ELF-1 (cell line): ENCODE measurements at regions not wholly inside any gene's neighbourhood (a gene's known extent, or its start where the extent isn't known, plus 50 kb on each side); places are given as distances from the start of the nearest gene placed in this dataset.
A peak's percentile ranks its signal among the peaks of the same experiment; 100 is the strongest.

Source experiments
- DNase-seq: peaks from one replicate; pipeline ENCODE4 v3.0.0-alpha.2; 2016; ENCODE audit warnings: low read depth, low spot score

DNA sequence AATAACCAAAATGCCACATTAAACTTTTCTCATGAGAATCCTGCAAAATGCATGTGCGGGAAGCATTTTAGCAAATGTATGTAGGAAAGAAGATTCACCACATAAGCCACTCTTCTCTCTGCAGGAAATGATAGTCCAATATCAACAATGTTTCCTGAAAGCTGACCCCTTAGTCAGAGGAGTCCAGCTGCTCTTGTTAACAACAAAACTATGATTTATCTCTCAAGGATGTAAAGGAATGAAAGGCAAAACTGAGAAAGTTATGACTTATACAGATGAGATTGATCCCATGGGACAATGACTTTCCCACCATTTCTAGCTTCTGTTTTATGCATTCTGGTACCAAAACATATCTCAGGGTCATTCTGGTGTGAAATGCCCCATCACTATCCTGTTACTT, 125.0 kb upstream of the EDNRA start:
- no peak for DNase-seq

DNA sequence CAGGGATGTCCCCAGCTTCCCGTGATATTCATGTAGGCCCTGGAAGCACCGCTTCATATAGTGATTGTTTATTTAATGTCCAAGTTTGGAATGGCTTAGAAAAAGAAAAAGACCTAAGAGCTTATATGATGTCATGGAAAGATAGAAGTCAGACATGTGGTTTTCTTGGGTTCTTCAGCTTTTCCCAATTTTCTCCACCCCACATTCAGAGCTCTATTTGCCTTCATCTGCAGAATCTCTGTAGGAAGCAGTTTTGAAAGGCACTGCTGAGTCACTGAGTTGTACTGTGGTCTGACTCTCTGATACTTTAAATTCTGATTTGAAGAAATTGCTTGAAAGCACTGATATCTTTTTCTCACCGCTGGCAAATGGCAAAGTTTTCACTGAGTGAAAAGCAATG, 120.6 kb upstream of the EDNRA start:
- DNase-seq = no peak

DNA sequence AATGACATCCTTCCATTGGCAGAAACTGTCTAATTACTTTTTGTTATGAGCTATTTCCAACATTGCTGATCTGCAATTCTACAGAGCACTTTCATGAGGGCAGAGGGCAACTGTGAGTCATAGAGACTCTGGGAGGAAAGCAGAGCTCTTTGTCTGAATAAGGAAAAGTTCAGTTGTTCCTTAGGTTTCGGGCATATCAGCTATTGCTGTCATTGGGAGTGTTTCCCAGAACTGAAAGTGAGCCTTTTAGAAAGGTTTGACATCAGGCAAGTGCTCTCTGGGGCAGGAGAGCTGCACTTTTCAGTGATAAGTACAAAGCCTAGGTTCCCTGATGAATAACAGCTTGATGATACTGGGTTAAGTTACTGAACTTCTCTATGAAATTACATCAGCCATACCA, 119.2 kb upstream of the EDNRA start:
- peak; percentile 1 for DNase-seq

DNA sequence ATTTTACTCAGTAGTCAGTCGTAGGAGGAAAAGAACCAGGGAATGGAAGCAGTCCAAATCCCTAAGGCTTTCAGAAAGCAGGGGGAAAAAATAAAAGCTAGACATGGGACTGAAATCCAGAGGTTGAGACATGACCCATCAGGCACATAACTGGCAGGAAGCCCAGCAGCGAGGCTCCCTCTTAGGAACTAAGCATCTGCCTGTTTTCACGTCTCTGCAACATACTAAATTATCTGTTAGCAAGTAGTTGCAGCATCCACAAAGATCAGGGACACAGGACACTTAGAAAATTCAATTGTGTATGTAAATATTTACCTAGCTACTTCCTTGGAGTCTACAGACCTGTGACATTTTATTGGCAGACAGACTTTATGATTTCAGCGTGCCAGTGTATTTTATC, 118.0 kb upstream of the EDNRA start:
- no peak for DNase-seq

DNA sequence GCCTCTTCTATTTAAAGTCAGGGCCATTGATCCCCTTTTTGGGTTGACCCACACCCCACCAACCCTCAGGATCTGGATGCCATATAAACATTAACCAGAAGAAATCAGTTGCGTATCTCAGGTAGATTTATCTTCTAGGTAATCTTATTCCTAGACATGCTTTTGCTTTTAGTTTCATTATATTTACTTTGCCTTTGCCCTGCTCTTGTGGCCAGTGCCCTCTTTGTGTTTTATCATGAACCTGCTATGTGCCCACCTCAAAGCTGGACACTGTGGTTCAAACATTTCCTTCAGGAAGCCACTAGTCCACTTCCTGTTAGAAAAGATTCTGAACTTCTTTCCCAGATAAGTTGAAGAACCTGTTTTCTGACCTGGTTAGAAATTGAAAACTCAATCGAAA, 117.4 kb upstream of the EDNRA start:
- no peak for DNase-seq

DNA sequence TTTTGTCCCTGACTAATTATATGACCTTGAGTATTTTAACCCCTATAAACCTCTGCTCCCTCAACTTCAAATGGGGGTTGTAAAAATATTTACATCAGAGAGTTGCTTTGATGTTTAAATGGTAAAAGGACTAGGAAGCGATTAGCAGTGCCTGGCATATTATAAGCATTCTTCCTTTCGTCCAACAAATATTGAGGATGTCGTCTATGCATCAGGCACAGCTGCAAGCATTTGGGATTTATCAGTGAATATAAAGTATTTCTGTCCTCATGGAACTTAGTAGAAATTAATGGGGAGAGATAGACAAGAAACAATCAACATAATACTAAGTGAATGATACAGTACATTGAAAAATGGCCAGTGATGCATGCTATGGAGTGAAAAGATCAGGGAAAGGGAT, 115.5 kb upstream of the EDNRA start:
- no peak for DNase-seq

DNA sequence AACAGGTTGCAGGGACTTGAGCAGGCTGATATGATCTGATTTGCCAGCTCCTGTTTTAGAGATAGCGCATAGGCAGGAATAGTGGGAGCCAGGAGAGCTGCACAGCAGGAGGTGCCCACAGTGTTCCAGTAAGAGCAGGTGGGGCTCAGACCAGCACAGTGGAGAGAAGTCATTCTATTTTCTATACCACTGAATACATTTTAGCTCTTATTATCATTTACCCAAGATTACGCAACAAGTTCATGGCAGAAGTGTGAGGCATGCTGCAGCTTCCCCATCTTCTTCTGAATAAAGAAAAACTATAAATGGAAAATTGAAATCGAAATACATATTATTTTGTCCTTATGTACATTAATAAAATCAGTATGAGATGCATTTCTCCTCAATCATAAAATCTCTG, 114.7 kb upstream of the EDNRA start:
- DNase-seq = no peak

DNA sequence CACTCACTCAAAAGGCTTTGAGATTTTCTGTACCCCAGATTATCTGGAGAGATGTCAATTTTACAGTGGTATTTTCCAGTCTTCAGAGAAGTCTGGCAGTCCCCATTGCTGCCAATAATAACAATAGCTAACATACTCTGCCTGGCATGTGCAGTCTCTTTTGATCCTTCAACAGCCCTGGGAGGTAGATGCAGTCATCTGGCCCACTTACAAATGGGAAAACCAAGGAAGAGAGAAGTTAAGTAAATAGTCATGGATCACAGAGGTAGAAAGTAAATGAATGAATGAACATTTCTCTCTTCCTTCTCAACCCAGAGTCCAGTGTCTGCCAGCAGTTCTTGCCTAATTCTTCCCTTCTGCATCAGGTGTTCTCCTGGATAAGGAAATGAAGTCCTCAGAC, 113.0 kb upstream of the EDNRA start:
- DNase-seq = no peak

DNA sequence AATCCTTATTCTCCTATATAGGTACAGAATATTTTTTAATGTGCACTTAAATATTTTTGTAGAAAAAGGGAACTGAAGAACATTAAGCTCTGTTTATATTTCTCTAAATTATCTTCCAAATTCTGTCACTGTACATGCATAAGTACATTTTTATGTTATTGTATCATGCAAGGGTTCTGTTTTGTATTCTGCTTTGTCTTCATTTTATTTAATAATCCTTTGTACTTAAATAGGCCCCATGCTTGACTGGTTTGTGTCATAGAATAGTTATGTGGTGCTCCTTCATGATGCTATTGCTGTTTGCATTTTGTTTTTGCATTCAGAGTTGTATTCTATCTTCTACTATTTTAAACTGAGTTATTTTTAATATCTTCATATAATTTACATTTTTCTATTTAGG, 111.9 kb upstream of the EDNRA start:
- DNase-seq = no peak

DNA sequence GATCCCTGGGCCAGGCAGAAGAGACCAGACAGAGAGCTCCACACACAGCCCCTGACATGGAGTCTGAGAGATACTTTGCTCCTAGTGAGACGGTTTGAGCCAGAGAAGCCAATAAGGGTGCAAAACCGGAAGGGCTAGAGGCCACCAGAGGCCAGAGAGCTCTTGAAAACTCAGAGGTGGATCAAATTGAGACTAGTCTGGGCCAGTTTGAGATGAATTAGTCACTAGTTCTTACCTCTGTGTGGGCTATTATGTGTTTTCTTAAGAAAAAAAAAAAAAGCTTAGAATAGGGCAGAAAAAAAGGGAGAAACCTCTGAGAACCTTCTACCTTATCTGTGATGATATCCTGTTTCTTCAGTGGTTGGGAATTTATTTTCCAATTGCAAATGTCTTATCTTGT, 110.4 kb upstream of the EDNRA start:
- no peak for DNase-seq

DNA sequence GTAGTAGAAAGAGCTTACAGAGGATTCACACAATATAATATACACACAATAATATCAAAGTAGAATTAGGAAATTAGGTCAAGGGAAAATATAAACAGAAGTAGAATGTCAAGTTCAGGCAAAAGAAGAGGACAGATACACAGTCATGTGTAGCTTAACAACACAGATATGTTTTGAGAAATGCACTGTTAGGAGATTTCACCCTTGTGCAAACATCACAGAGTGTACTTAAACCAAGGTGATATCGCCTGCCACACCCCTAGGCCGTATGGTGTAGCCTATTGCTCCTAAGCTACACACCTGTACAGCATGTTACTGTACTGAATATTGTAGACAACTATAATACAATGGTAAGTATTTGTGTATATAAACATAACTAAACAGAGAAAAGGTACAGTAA, 110.0 kb upstream of the EDNRA start:
- no peak for DNase-seq

DNA sequence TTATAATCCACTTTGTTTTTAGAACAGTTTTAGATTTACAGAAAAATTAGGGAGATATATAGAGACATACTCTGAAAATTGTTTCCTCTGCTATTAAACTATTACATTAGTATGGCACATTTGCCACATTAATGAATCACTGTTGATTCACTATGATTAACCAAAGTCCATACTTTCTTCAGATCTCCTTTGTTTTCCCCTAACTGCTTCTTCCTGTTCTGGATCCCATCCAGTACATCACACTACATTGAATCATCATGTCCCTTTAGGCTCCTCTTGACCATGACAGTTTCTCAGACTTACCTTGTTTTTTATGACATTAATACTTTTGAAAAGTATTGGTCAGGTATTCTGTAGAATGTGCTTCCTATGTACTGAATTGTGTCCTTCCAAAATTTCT, 109.2 kb upstream of the EDNRA start:
- DNase-seq = no peak

DNA sequence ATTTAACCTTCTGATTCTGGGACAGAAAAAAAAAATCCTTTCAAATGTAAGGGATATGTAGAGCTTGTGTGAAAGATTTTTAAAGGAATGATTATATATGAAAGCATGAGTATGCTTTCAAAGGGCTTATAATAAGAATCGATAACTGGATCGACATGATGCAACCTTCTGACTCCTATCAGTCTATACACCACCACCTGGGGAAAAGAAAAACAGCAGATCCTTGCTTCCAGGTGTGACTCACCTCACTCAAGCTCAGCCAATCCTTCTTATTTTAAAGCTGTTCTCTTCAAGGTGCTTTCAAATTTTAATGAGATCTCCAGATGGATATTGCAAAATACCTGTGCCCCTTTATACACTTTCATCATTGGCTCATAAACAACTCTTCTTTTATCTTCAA, 102.1 kb upstream of the EDNRA start:
- no peak for DNase-seq

DNA sequence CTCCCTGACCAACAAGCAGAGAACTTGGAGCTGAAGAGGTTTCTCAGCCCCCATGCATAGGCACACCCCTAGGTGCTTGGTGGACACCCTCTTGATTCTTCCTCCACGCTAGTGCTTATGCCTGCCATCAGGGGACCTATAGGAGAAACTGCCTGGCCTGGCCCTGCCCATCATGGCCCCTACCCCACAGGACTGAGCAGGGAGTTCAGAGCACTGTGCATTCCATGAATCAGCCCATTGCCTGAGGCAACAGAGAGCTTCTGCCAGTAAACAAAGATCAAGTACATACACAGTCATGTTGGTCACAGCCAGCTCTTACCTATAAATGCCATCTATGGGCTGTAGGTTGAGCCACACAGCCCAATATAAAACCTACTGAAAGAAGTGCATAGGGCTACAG, 99.1 kb upstream of the EDNRA start:
- peak; percentile 66 for DNase-seq

DNA sequence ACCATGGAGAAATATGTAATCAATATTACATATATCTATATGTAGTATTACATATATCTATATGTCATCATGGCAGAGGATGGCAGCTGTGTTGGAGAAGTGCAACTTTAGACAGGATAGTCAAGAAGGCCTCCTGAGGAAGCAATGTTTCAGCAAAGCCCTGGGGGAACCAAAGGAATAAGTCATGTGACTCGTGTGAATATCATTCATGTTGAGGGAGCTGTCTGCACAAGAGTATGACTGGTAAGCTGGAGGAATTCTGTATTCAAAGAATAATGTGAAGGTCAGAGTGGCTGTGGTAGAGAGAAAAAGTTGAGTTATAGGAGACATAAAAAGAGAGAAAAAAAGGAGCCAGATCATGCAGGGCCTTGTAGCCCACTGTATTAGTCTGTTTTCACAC, 92.9 kb upstream of the EDNRA start:
- DNase-seq = no peak

DNA sequence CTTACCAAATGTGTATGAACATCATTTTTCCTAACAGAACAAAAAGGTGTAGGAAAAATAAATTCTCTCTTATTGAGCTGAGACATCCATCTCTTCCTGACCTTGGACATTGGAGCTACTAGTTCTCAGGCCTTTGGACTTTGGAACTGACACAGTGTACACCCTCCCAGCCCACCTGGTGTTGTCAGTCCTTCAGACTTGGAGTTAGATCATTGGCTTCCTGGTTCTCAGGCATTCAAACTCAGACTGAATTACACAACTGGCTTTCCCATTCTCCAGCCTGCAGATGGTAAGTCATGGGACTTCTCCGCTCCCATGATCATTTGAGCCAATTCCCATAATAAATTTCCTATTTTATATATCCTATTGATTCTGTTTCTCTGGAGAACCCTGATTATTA, 84.8 kb upstream of the EDNRA start:
- no peak for DNase-seq

DNA sequence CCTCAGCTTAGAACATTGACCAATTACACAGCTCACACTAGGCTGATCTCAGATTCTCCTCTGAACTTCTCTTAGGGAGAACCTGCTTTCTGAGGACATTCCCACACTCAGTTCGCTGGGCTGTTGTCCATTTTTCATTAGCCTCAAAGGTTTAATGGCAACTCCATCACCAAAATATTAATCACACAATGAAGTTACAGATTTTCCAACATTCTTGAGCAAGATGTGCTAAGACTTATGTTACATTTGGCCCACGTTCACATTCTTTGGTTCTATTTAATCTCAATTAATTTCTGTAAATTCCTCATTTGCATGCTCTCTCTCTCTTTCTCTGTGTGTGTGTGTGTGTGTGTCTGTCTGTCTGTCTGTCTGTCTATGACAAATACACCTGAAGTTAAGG, 82.3 kb upstream of the EDNRA start:
- DNase-seq = no peak

DNA sequence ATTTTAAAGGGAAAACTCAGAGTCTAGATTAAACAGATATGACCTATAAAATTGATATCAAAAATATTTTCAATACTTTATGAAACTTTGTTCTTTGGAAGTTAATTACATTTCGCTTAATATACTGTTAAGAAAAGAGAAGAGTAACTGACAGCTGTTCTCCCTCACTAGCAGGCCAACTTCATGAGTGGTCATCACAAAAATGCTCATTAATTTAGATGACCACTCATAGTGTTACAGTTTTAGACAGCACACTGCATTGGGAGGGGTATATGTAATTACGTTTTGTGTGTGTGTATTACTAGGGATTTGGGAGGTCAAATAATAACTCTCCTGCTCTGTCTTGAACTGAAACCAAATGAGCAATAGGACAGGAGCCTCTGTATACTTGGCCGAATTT, 80.2 kb upstream of the EDNRA start:
- no peak for DNase-seq

DNA sequence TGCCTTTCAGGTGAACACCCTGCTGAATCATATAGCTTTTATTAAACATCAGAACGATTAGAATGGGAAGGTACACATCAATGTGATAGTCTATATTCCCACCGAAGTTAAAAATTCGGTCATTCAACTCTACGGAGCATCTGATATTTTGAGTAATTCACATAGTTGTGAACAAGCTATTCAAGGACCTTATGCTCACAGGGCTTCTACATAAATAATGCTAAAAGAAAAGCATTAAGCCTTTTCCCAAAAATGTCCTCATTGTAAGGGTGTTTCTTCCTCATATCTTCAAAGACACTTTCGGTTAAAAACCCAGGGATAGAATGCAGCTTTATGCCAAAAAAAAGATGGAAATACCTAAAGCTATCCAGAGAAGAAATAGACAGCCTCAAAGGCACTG, 79.7 kb upstream of the EDNRA start:
- DNase-seq = no peak

DNA sequence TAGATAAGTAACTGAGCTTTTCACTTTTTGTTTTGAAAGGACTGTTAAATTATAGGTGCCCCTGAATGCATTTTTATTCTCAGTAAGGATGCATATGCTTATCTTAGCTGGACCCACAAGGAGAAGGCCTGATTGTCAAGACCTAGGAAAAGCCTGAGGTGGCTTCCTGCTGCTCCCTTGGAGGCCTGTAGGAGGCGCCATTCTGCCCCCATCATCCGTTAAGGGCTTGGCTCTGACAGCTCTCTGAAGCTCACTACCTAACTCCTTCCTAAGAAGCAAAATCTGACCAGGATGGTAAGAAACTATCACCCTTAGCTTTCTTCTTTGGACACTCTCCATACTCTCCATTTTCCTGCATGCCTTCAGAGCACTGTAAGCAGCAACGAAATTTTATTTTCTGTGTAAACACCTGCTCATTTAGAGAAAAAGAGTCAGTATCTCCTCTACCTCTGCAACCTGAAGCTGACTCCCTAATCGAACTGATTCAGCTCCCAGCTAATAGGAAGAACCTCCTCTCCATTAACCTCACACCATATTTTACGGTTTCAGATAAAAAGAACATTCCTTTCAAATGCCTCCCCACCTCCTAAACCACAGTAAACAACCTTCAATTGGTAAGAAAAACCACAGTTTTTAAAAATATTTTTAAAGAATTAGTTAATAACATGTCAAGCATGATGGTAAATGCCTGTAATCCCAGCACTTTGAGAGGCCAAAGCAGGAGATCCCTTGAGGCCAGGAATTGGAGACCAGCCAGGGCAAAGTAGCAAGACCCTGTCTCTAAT, 73.4 kb upstream of the EDNRA start:
- DNase-seq = peak; percentile 74

DNA sequence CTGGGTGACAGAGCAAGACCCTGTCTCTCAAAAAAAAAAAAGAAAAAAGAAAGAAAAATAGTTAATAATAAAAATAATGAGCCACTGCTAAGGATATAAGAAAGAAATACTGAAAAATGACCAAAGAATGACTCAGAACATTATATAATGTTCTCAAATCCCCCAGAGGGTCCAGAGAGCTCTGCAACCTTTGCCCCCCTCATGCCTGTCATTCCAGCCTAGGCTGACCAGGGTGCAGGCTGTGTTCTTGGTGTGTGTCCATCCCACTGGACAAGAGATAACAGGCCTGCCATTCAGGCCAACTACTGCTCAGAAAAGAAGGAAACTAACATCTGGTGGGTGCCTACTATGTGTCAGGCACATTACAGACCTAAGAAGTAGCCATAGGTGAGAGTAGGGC, 72.7 kb upstream of the EDNRA start:
- DNase-seq = no peak

DNA sequence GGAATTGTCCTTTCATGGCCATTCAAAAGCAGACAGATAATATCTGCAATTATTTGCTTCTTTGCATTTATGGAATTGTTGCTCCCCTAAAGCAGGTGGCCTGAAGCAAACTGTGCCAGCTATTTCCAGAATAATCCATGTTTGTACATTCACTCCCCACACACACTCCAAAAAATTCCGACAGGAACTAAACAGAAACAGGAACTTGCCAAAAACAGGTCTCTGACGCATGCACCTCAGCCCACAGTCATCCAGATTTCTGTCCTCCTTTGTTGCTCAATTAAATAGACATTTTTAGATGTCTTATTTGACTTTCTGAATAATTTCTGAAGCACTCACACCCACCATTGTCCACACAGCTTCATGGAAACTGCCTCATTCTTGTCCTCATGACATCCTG, 71.5 kb upstream of the EDNRA start:
- DNase-seq = no peak

DNA sequence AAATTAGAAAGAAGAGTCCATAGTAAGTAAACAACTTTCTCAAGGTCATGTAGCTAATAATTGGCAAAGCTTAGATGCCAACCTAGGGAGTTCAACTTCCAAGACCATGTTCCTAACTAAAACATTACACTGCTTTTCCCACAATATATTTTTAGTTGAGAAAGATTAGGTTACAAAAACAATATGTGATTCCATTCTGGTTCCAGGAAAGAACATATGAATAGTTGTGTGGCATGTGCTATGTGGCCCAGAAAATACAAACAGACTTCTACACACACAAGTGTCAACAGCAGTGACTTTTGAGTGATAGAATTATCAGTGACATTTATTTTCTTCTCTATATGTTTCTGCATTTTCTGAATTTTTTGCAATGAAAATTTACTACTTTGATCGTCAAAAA, 62.7 kb upstream of the EDNRA start:
- DNase-seq = no peak

DNA sequence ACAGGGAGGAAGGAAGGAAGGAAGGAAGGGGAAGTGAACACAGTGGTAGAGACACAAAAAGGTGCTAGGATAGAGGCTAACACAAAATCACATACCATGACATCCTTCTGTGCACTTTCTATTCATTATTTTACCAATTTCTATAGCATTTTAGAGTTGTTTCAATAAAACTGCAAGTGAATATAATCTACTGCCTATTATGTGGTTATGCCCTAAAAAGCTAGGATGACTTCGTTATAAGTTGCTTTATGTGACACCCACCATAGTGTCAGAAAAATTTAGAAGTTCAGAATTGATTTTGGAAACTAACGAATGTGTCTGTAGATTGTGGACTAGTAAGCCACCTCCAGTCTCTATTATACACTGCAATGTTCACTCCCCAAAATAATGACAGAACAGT, 59.4 kb upstream of the EDNRA start:
- DNase-seq = no peak
